ENCODE measurements at regions not wholly inside any gene's neighbourhood (a gene's known extent, or its start where the extent isn't known, plus 50 kb on each side); places are given as distances from the start of the nearest gene placed in this dataset.

GRCh38 chr12:132408626-132409494 is 79.5 kb upstream of the GALNT9 start:
- Histone ChIP-seq H3K27me3 (peaks cover 0 to 56% (median 28%) of the 10 kb centered on the region in 3 donors), H3K4me3 (no peak overlapping the region), H3K36me3 (no peaks in the 10 kb centered on the region), H3K27ac (no peak overlapping the region), H3K9me3 (no peaks in the 10 kb centered on the region), H3K4me1 (no peaks in the 10 kb centered on the region)
- TF ChIP-seq EP300 (IDR thresholded peaks at IDR 0.05) (no peak), POLR2AphosphoS5 (IDR thresholded peaks at IDR 0.05) (no peak), CTCF (IDR thresholded peaks at IDR 0.05) (no peak), POLR2A (IDR thresholded peaks at IDR 0.05) (no peak)
- no peak for DNase-seq
- intact Hi-C loops (cut with DNase I), result no loop called here
- 42 to 72% methylated on average over 33 of the region's 33 CpGs for WGBS, 2 donors

- Histone ChIP-seq H3K27ac (no peak overlapping the region), H3K27me3 (peaks cover 0 to 62% (median 27%) of the 10 kb centered on the region in 3 donors), H3K36me3 (no peaks in the 10 kb centered on the region), H3K4me1 (no peaks in the 10 kb centered on the region), H3K4me3 (no peak overlapping the region), H3K9me3 (no peaks in the 10 kb centered on the region)
- TF ChIP-seq CTCF (IDR thresholded peaks at IDR 0.05), result no peak
- TF ChIP-seq POLR2AphosphoS5 (IDR thresholded peaks at IDR 0.05), result no peak
- no peak for TF ChIP-seq EP300 (IDR thresholded peaks at IDR 0.05)
- TF ChIP-seq POLR2A (IDR thresholded peaks at IDR 0.05), result no peak
- DNase-seq, result no peak
- intact Hi-C loops (cut with DNase I), result no loop called here
- 75 to 84% methylated on average over 10 of the region's 10 CpGs for WGBS, 2 donors
These were observed 78.6 kb upstream of the GALNT9 start for GRCh38 chr12:132407992-132408391.

GRCh38 chr12:132407451-132407961 is 78.1 kb upstream of the GALNT9 start:
- TF ChIP-seq POLR2AphosphoS5 (IDR thresholded peaks at IDR 0.05) (no peak), EP300 (IDR thresholded peaks at IDR 0.05) (no peak), POLR2A (IDR thresholded peaks at IDR 0.05) (no peak), CTCF (IDR thresholded peaks at IDR 0.05) (no peak)
- Histone ChIP-seq H3K36me3 (no peaks in the 10 kb centered on the region), H3K27ac (no peak overlapping the region), H3K27me3 (peaks cover 0 to 67% (median 32%) of the 10 kb centered on the region in 3 donors), H3K4me3 (no peak overlapping the region), H3K9me3 (no peaks in the 10 kb centered on the region), H3K4me1 (no peaks in the 10 kb centered on the region)
- intact Hi-C loops (cut with DNase I), result no loop called here
- 61 to 68% methylated on average over 32 of the region's 32 CpGs for WGBS, 2 donors
- no peak for DNase-seq

GRCh38 chr12:132406493-132407450 is 77.4 kb upstream of the GALNT9 start:
- H3K36me3 ChIP-seq, result no peaks in the 10 kb centered on the region
- no peaks in the 10 kb centered on the region for H3K9me3 ChIP-seq
- 80 to 82% methylated on average over 67 of the region's 67 CpGs for WGBS, 2 donors
- intact Hi-C loops (cut with DNase I), result no loop called here
- H3K27ac ChIP-seq, result no peak overlapping the region
- H3K4me3 ChIP-seq, result no peak overlapping the region
- H3K27me3 ChIP-seq, result peaks cover 0 to 74% (median 40%) of the 10 kb centered on the region in 3 donors
- DNase-seq, result no peak
- TF ChIP-seq CTCF (IDR thresholded peaks at IDR 0.05) (no peak), POLR2A (IDR thresholded peaks at IDR 0.05) (no peak), POLR2AphosphoS5 (IDR thresholded peaks at IDR 0.05) (no peak), EP300 (IDR thresholded peaks at IDR 0.05) (no peak)
- H3K4me1 ChIP-seq, result no peaks in the 10 kb centered on the region
